Thyroid gland (tissue), 4 donors: ENCODE measurements at regions not wholly inside any gene's neighbourhood (a gene's known extent, or its start where the extent isn't known, plus 50 kb on each side); places are given as distances from the start of the nearest gene placed in this dataset.

Source experiments
- POLR2A ChIP-seq, 2 donors: fragments of 450-650 bp; IDR thresholded peaks; one replicate each; pipeline ENCODE4 v1.6.1; 2017; ENCODE audit warnings: antibody characterized with exemption in 2 of 2, mild to moderate bottlenecking in 2 of 2, moderate library complexity in 1 of 2
- TF ChIP-seq, protein P1 (sequence below), 6 experiments: fragments of 200-600 bp in 3 of 6; fragments of 450-650 bp in 3 of 6; sonication (generic) in 3 of 6; IDR thresholded peaks; one replicate each; pipeline ENCODE4 v1.5.1; 2016 to 2019; ENCODE audit warnings: antibody characterized with exemption in 6 of 6, mild to moderate bottlenecking in 2 of 6, inconsistent platforms in 1 of 6, moderate library complexity in 1 of 6

DNA sequence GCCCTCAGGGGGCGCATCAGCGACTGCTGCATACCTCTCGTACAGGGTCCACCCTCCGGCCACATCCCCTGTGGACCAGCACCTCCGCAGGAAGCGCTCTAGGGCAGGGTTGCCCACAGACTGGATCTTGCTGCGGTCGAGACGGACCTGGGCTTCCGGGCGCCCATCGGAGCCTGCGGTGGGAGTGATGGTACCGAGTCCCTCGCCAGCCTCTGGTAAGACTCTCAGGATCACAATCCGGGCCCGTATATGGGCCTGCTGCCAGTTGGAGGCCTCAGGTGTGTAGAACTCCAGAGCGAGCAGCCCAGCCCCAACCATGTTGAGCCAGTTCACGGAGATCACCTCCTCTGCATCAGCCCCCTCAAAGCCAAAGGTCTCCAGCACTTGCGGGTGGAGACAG is 323.0 kb downstream of the ANXA1 start:
- TF ChIP-seq, protein P1, sequence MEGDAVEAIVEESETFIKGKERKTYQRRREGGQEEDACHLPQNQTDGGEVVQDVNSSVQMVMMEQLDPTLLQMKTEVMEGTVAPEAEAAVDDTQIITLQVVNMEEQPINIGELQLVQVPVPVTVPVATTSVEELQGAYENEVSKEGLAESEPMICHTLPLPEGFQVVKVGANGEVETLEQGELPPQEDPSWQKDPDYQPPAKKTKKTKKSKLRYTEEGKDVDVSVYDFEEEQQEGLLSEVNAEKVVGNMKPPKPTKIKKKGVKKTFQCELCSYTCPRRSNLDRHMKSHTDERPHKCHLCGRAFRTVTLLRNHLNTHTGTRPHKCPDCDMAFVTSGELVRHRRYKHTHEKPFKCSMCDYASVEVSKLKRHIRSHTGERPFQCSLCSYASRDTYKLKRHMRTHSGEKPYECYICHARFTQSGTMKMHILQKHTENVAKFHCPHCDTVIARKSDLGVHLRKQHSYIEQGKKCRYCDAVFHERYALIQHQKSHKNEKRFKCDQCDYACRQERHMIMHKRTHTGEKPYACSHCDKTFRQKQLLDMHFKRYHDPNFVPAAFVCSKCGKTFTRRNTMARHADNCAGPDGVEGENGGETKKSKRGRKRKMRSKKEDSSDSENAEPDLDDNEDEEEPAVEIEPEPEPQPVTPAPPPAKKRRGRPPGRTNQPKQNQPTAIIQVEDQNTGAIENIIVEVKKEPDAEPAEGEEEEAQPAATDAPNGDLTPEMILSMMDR (IDR thresholded peaks at IDR 0.05), result no peak
- TF ChIP-seq POLR2A (IDR thresholded peaks at IDR 0.05), result no peak
